DND-41 (cell line): ENCODE measurements at regions not wholly inside any gene's neighbourhood (a gene's known extent, or its start where the extent isn't known, plus 50 kb on each side); places are given as distances from the start of the nearest gene placed in this dataset.
"Not testable (repeated sequence)": the region's sequence is repeated elsewhere in the genome, so short reads cannot be mapped to it uniquely, and the experiment has no call there.

Experiments
- ATAC-seq: fragments of 200-7000 bp; cut with Tn5 transposase; 3 replicates; pipeline ENCODE4 v1.9.1; 2021; ENCODE audit warnings: low read depth; ENCODE audit not compliant: insufficient read depth
- DNase-seq: peaks from one replicate; pipeline ENCODE4 v3.0.0-alpha.2; 2020
- H2AFZ ChIP-seq: 2 replicates; pipeline ENCODE4 v1.6.0; 2012; ENCODE audit warnings: low read depth, low read length
- H3K27ac ChIP-seq: 2 replicates; pipeline ENCODE4 v1.5.1; 2012; ENCODE audit warnings: low read length, inconsistent platforms
- H3K27me3 ChIP-seq: fragments of 200-600 bp; sonication (generic); 2 replicates; pipeline ENCODE4 v1.6.0; 2012; ENCODE audit warnings: low read length, mild to moderate bottlenecking, inconsistent platforms; ENCODE audit not compliant: insufficient read depth, poor library complexity
- H3K36me3 ChIP-seq: 2 replicates; pipeline ENCODE4 v1.5.1; 2012; ENCODE audit warnings: low read length, inconsistent platforms; ENCODE audit not compliant: insufficient read depth
- H3K4me1 ChIP-seq: 2 replicates; pipeline ENCODE4 v1.5.1; 2012; ENCODE audit warnings: mild to moderate bottlenecking, low read length; ENCODE audit not compliant: insufficient read depth
- H3K4me2 ChIP-seq: 2 replicates; pipeline ENCODE4 v1.6.0; 2012; ENCODE audit warnings: mild to moderate bottlenecking, moderate library complexity, low read length, inconsistent platforms; ENCODE audit not compliant: insufficient read depth
- H3K4me3 ChIP-seq, 2 experiments: fragments of 200-600 bp in 1 of 2; shearing (Covaris generic) in 1 of 2; 2 replicates each; pipeline ENCODE4 v1.5.1; 2012 to 2016; ENCODE audit warnings: inconsistent platforms in 2 of 2, low read length in 2 of 2, mild to moderate bottlenecking in 2 of 2, low read depth in 1 of 2, moderate library complexity in 1 of 2
- H3K79me2 ChIP-seq: 2 replicates; pipeline ENCODE4 v1.6.0; 2012; ENCODE audit warnings: low read length, inconsistent platforms; ENCODE audit not compliant: insufficient read depth
- H3K9ac ChIP-seq: 2 replicates; pipeline ENCODE4 v1.6.0; 2012; ENCODE audit warnings: low read depth, mild to moderate bottlenecking, inconsistent platforms, low read length, moderate library complexity
- H3K9me3 ChIP-seq: 2 replicates; pipeline ENCODE4 v1.5.1; 2012; ENCODE audit warnings: low read length, moderate library complexity, mild to moderate bottlenecking, inconsistent platforms; ENCODE audit not compliant: insufficient read depth, severe bottlenecking
- H4K20me1 ChIP-seq: 2 replicates; pipeline ENCODE4 v1.6.0; 2012; ENCODE audit warnings: low read length; ENCODE audit not compliant: insufficient read depth
- CTCF ChIP-seq: IDR thresholded peaks from 2 replicates; pipeline ENCODE4 v1.5.1; 2012; ENCODE audit warnings: borderline replicate concordance, low read length, moderate library complexity, mild to moderate bottlenecking; ENCODE audit not compliant: poor library complexity, severe bottlenecking; ENCODE audit errors: extremely low read depth
- EZH2 ChIP-seq: IDR thresholded peaks from 3 replicates; pipeline ENCODE4 v1.6.1; 2012; ENCODE audit warnings: borderline replicate concordance, low read depth, mild to moderate bottlenecking, moderate library complexity, low read length, inconsistent platforms; ENCODE audit not compliant: severe bottlenecking

GRCh38 chr12:11497995-11498394 lies 102.6 kb upstream of the PRB2 start:
- H3K79me2 ChIP-seq: no peaks in the 10 kb centered on the region
- H3K27ac ChIP-seq: no peak overlapping the region
- H3K9ac ChIP-seq: no peak overlapping the region
- ATAC-seq: no peak
- H4K20me1 ChIP-seq: no peaks in the 10 kb centered on the region
- H2AFZ ChIP-seq: no peak overlapping the region
- TF ChIP-seq CTCF (no peak), EZH2 (no peak)
- no peaks in the 10 kb centered on the region for H3K27me3 ChIP-seq
- no peak overlapping the region for H3K4me2 ChIP-seq
- no peaks in the 10 kb centered on the region for H3K4me1 ChIP-seq
- no peaks in the 10 kb centered on the region for H3K9me3 ChIP-seq
- no peak for DNase-seq
- H3K36me3 ChIP-seq: no peaks in the 10 kb centered on the region
- H3K4me3 ChIP-seq: no peak overlapping the region

- H3K27me3 ChIP-seq, H3K79me2 ChIP-seq, H3K36me3 ChIP-seq, H3K4me1 ChIP-seq, DNase-seq, H3K9me3 ChIP-seq, H3K4me3 ChIP-seq, H3K4me2 ChIP-seq, H4K20me1 ChIP-seq, H3K9ac ChIP-seq, H2AFZ ChIP-seq, H3K27ac ChIP-seq: not testable (repeated sequence)
- ATAC-seq: 0 out of 3 replicates have a peak, but pooled peaks have one; percentile 50
- TF ChIP-seq CTCF: peak; percentile 19
Measured at GRCh38 chr12:11498574-11498973, 103.2 kb upstream of the PRB2 start.

- Histone ChIP-seq H3K9me3 (no peaks in the 10 kb centered on the region), H3K27ac (no peak overlapping the region), H3K36me3 (no peaks in the 10 kb centered on the region), H3K4me1 (no peaks in the 10 kb centered on the region), H3K4me2 (no peak overlapping the region), H3K9ac (no peak overlapping the region), H3K27me3 (peaks cover 5% of the 10 kb centered on the region), H3K4me3 (no peak overlapping the region), H2AFZ (no peak overlapping the region), H3K79me2 (no peaks in the 10 kb centered on the region), H4K20me1 (no peaks in the 10 kb centered on the region)
- DNase-seq (no peak), ATAC-seq (no peak)
- TF ChIP-seq CTCF: no peak
- TF ChIP-seq EZH2: no peak
Measured at GRCh38 chr12:11499806-11500187, 104.4 kb upstream of the PRB2 start.
